ENCODE measurements at regions not wholly inside any gene's neighbourhood (a gene's known extent, or its start where the extent isn't known, plus 50 kb on each side); places are given as distances from the start of the nearest gene placed in this dataset.

GRCh38 chr2:209367075-209367747 lies 56.6 kb upstream of the MAP2 start:
- H2AFZ ChIP-seq (ENCODE audit: low read length): no peak overlapping the region
- H3K79me2 ChIP-seq (ENCODE audit: insufficient read depth, low read length): no peaks in the 10 kb centered on the region
- no peak for DNase-seq
- H4K8ac ChIP-seq (replicated peaks; ENCODE audit: insufficient read length, low read depth, low read length): no peak overlapping the region
- Mint-ChIP-seq H3K4me1 (peaks cover 7 to 13% of the 10 kb centered on the region in 2 experiments), H3K27ac (no peak overlapping the region), H3K36me3 (ENCODE audit: insufficient read depth in 1 of 3, low read depth in 3 of 3) (peaks cover 0 to 7% (median 5%) of the 10 kb centered on the region in 3 experiments; a peak in 3 of 7 replicates), H3K27me3 (ENCODE audit: low read depth) (no peaks in the 10 kb centered on the region; the same call in none of the 2 replicates), H3K9me3 (peaks cover 5 to 7% of the 10 kb centered on the region in 2 experiments), H3K4me3 (no peak overlapping the region; a peak in 1 of 5 replicates)
- no peak overlapping the region for H3K9ac ChIP-seq (ENCODE audit: extremely low read depth, insufficient read length, low read length)
- no peaks in the 10 kb centered on the region for H3K23me2 ChIP-seq (ENCODE audit: insufficient read length, low read depth, low read length, poor library complexity, severe bottlenecking)
- no peaks in the 10 kb centered on the region for H3K79me1 ChIP-seq (ENCODE audit: insufficient read depth, low read depth, low read length, poor library complexity, severe bottlenecking)
- no CpG with 5 or more reads among the region's 1 CpG for WGBS (ENCODE audit: extremely low coverage, insufficient read length, low lambda C conversion rate)
- H4K91ac ChIP-seq (ENCODE audit: insufficient read length, low read depth, low read length): no peak overlapping the region
- H4K5ac ChIP-seq (ENCODE audit: insufficient read length, low read depth, low read length): no peak overlapping the region
- H3K4ac ChIP-seq (ENCODE audit: low read depth, low read length): no peak overlapping the region
- no peak overlapping the region for H2AK5ac ChIP-seq (ENCODE audit: insufficient read length, low read length)
- H2BK20ac ChIP-seq (ENCODE audit: low read depth, low read length, poor library complexity, severe bottlenecking): no peak overlapping the region
- no peak overlapping the region for H2BK120ac ChIP-seq (ENCODE audit: low read depth, low read length, poor library complexity, severe bottlenecking)
- H3K14ac ChIP-seq (ENCODE audit: insufficient read depth, low read length): no peak overlapping the region
- no peaks in the 10 kb centered on the region for H3K27me3 ChIP-seq (ENCODE audit: insufficient read depth, low read length)
- H3K4me2 ChIP-seq (ENCODE audit: insufficient read depth, insufficient read length, low read length): no peak overlapping the region
- H2BK12ac ChIP-seq (ENCODE audit: insufficient read length, low read depth, low read length): no peak overlapping the region
- no peaks in the 10 kb centered on the region for H3K9me3 ChIP-seq (ENCODE audit: control insufficient read depth, low read depth, low read length)
- no peaks in the 10 kb centered on the region for H3K4me1 ChIP-seq (ENCODE audit: insufficient read depth, low read length)
- H2BK5ac ChIP-seq (ENCODE audit: insufficient read length, low read length): no peak overlapping the region
- no peak overlapping the region for H3K23ac ChIP-seq (ENCODE audit: insufficient read length, low read depth, low read length)
- H3K27ac ChIP-seq (ENCODE audit: insufficient read length, low read depth, low read length): no peak overlapping the region
- H2BK15ac ChIP-seq (ENCODE audit: low read depth, low read length): no peak overlapping the region
- H3T11ph ChIP-seq (ENCODE audit: low read length): no peak overlapping the region
- no peak overlapping the region for H3K18ac ChIP-seq (ENCODE audit: insufficient read length, low read depth, low read length)
- TF ChIP-seq CTCF (conservative IDR thresholded peaks at IDR 0.05): no peak
- H3K56ac ChIP-seq (ENCODE audit: insufficient read length, low read depth, low read length): no peak overlapping the region
- no peaks in the 10 kb centered on the region for H4K20me1 ChIP-seq (ENCODE audit: control insufficient read depth, insufficient read depth, insufficient read length)

All from H9 (cell line).